Uterus (tissue), 2 donors: ENCODE measurements at regions not wholly inside any gene's neighbourhood (a gene's known extent, or its start where the extent isn't known, plus 50 kb on each side); places are given as distances from the start of the nearest gene placed in this dataset.

Source experiments
- CTCF ChIP-seq, 4 experiments: fragments of 200-600 bp in 2 of 4; fragments of 450-650 bp in 2 of 4; sonication (generic) in 2 of 4; IDR thresholded peaks; one replicate each; pipeline ENCODE4 v1.5.1; 2016 to 2019; ENCODE audit warnings: antibody characterized with exemption in 4 of 4, mild to moderate bottlenecking in 2 of 4, moderate library complexity in 1 of 4
- POLR2A ChIP-seq, 2 donors: fragments of 450-650 bp; IDR thresholded peaks; one replicate each; pipeline ENCODE4 v1.6.1; 2016; ENCODE audit warnings: antibody characterized with exemption in 2 of 2, mild to moderate bottlenecking in 1 of 2, moderate library complexity in 1 of 2

- TF ChIP-seq POLR2A (IDR thresholded peaks at IDR 0.05): no peak
- no peak for TF ChIP-seq CTCF (IDR thresholded peaks at IDR 0.05)
These were observed 85.4 kb upstream of the SLC25A33 start for GRCh38 chr1:9453779-9454418.
